ENCODE measurements at regions not wholly inside any gene's neighbourhood (a gene's known extent, or its start where the extent isn't known, plus 50 kb on each side); places are given as distances from the start of the nearest gene placed in this dataset.
A peak's percentile ranks its signal among the peaks of the same experiment; 100 is the strongest.
"Not testable (repeated sequence)": the region's sequence is repeated elsewhere in the genome, so short reads cannot be mapped to it uniquely, and the experiment has no call there.

DNA sequence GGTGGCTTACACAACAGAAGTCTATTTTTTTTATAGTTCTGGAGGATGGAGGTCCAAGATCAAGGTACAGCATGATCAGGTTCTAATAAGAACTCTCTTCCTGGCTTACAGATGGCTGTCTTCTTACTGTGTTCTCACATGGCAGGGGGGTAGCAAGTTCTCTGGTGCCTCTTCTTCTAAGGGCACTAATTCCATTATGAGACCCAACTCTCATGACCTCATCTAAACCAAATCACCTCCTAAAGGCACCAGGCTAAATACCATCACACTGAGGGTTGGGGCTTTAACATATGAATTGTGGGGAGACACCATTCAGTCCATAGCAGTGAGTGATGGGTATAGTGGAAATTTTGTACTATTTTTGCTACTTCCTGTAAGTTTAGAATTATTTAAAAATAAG lies 75.2 kb upstream of the SLC4A7 start:
- no peaks in the 10 kb centered on the region for H3K36me3 Mint-ChIP-seq (ENCODE audit: low read depth)
- no peaks in the 10 kb centered on the region for H3K9me3 Mint-ChIP-seq
- H3K4me1 Mint-ChIP-seq (ENCODE audit: low read depth), result peaks cover 48% of the 10 kb centered on the region
- H3K27me3 Mint-ChIP-seq (ENCODE audit: insufficient read depth), result peaks cover 2% of the 10 kb centered on the region; the same call in 1 of the 2 replicates
- no peak for DNase-seq
- peak overlapping the region; percentile 78 for H3K27ac Mint-ChIP-seq
- TF ChIP-seq, protein P1, sequence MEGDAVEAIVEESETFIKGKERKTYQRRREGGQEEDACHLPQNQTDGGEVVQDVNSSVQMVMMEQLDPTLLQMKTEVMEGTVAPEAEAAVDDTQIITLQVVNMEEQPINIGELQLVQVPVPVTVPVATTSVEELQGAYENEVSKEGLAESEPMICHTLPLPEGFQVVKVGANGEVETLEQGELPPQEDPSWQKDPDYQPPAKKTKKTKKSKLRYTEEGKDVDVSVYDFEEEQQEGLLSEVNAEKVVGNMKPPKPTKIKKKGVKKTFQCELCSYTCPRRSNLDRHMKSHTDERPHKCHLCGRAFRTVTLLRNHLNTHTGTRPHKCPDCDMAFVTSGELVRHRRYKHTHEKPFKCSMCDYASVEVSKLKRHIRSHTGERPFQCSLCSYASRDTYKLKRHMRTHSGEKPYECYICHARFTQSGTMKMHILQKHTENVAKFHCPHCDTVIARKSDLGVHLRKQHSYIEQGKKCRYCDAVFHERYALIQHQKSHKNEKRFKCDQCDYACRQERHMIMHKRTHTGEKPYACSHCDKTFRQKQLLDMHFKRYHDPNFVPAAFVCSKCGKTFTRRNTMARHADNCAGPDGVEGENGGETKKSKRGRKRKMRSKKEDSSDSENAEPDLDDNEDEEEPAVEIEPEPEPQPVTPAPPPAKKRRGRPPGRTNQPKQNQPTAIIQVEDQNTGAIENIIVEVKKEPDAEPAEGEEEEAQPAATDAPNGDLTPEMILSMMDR (IDR thresholded peaks at IDR 0.05), result no peak
- H3K4me3 Mint-ChIP-seq, result no peak overlapping the region

DNA sequence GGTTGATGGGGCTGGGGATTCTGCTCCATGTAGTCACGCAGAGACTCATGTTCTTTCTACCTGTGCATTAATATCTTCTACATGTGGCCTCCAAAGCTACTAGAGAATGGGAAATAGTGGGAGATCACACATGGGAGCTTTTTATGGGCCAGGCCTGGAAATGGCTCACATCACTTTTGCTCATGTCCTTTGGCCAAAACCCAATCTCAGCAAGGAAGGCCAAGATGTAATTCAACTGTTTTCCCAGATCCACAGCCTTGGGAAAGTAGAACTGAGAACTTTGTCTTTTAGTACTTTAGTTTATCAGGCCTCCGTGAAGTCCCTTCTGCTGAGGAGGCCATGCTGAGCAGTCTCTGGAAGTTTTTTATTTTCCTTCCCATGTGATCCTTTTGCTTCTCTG lies 73.2 kb upstream of the SLC4A7 start:
- Mint-ChIP-seq H3K36me3 (ENCODE audit: low read depth) (peaks cover 8% of the 10 kb centered on the region), H3K4me1 (ENCODE audit: low read depth) (peaks cover 67% of the 10 kb centered on the region), H3K27me3 (ENCODE audit: insufficient read depth) (peaks cover 2% of the 10 kb centered on the region; the same call in 1 of the 2 replicates), H3K9me3 (0 out of 2 replicates have a peak, but pooled peaks cover 3% of the 10 kb centered on the region), H3K27ac (peak overlapping the region; percentile 90), H3K4me3 (peak overlapping the region; percentile 42)
- TF ChIP-seq, protein P1 (IDR thresholded peaks at IDR 0.05), result no peak
- DNase-seq, result no peak

DNA sequence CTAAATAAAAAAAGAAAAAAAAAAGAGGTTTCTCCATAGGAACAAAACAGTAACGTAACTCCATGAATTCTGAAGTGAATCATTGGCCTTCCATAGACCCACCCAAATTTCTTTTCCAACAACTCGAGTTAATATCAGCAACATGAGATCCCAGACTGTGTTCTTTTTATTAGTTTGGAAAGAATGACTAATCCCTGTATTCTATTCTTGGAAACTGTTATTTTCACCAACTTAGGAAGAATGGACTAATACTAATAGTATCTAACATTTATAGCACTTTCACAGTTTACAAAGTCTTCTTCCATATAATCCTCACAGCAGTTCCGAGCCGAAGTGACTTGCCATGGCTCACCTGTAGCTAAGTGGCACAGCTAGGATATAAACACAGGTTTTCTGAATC lies 72.7 kb upstream of the SLC4A7 start:
- DNase-seq, result peak; percentile 82
- Mint-ChIP-seq H3K9me3 (0 out of 2 replicates have a peak, but pooled peaks cover 3% of the 10 kb centered on the region), H3K4me1 (ENCODE audit: low read depth) (peaks cover 73% of the 10 kb centered on the region), H3K27ac (peak overlapping the region; percentile 90), H3K36me3 (ENCODE audit: low read depth) (peaks cover 8% of the 10 kb centered on the region), H3K27me3 (ENCODE audit: insufficient read depth) (peaks cover 2% of the 10 kb centered on the region; the same call in 1 of the 2 replicates), H3K4me3 (peak overlapping the region; percentile 42; the same call in 1 of the 2 replicates)
- TF ChIP-seq, protein P1 (IDR thresholded peaks at IDR 0.05), result no peak

DNA sequence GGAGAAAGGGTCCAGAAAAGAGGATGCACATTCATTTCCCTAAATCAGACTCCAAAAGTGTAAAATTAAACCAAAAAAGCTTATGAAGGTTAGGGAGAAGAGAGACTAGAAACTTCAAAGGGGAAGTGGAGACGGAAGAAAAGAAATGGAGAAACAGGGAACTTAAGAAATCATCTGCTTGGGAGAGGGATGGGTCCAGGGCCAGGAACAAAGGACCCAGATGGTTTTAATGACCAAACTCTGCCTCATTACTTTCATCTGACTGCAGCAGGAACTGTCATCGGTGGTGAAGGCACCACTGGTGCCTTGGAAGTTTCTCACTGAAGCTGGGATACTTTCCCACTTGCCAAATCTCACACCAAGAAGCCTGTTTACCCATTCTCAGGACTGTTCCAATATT lies 70.5 kb upstream of the SLC4A7 start:
- Mint-ChIP-seq H3K9me3 (0 out of 2 replicates have a peak, but pooled peaks cover 3% of the 10 kb centered on the region), H3K27me3 (ENCODE audit: insufficient read depth) (peaks cover 2% of the 10 kb centered on the region; the same call in 1 of the 2 replicates), H3K4me1 (ENCODE audit: low read depth) (peaks cover 90% of the 10 kb centered on the region), H3K27ac (peak overlapping the region; percentile 92), H3K36me3 (ENCODE audit: low read depth) (peaks cover 20% of the 10 kb centered on the region), H3K4me3 (no peak overlapping the region; the same call in 1 of the 2 replicates)
- TF ChIP-seq, protein P1 (IDR thresholded peaks at IDR 0.05), result no peak
- DNase-seq, result no peak

DNA sequence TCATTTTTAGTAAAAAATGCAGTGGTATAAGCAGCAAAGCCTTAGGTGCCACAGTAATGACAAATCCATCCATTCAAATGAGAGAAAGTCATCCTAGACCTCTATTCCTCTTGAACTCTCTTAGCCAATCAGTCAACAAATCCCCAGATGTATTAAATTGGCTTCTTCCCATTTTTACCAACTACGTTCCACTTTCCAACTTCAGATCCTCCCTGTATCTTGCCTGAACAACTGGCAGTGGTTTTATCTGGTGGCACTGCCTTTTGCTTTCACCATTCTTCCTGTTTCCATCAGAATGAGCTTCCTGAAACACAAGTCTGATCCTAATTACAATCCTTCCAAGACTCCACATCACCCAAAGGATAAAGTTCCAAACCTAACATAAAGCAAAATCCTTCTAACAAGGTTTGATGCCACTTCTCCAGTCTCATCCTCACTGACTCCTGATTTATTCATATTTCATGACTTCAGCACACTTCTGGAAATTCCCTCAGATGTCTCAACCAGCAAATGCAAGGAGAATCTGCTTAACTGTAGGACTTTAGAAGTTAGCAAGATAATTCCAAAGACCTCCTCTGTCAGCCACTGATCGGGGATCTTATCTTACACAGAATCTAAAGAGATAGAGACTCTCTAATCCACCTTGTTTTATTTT lies 69.8 kb upstream of the SLC4A7 start:
- DNase-seq, result no peak
- Mint-ChIP-seq H3K27me3 (ENCODE audit: insufficient read depth) (peaks cover 2% of the 10 kb centered on the region; the same call in 1 of the 2 replicates), H3K27ac (peak overlapping the region; percentile 92)

DNA sequence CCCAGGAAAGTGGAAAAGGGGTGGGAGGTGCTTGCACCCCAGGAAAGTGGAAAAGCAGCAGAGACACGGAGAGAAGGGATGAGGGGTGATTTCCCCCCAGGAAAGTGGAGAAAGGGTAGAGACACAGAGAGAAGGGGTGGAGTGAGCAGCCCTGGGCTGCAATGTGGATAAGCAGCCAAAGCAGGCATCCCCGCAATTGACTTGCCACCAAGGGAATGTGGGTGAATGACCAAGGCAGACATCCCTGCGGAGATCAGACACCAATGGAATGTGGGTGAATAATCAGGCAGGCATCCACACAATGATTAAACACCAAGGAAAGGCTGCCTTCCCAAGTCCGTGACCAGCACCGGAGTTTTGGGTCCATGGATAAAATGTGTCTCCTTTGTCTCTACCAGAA lies 68.5 kb upstream of the SLC4A7 start:
- peak overlapping the region; percentile 92 for H3K27ac Mint-ChIP-seq
- H3K4me1 Mint-ChIP-seq (ENCODE audit: low read depth), result peaks cover 80% of the 10 kb centered on the region
- DNase-seq, result peak; percentile 91

More for the DNA sequence above, 69.8 kb upstream of the SLC4A7 start:
- TF ChIP-seq, protein P1 (IDR thresholded peaks at IDR 0.05), result no peak
- Mint-ChIP-seq H3K4me3 (peak overlapping the region; percentile 11), H3K36me3 (ENCODE audit: low read depth) (peaks cover 24% of the 10 kb centered on the region), H3K4me1 (ENCODE audit: low read depth) (peaks cover 88% of the 10 kb centered on the region), H3K9me3 (0 out of 2 replicates have a peak, but pooled peaks cover 3% of the 10 kb centered on the region)

DNA sequence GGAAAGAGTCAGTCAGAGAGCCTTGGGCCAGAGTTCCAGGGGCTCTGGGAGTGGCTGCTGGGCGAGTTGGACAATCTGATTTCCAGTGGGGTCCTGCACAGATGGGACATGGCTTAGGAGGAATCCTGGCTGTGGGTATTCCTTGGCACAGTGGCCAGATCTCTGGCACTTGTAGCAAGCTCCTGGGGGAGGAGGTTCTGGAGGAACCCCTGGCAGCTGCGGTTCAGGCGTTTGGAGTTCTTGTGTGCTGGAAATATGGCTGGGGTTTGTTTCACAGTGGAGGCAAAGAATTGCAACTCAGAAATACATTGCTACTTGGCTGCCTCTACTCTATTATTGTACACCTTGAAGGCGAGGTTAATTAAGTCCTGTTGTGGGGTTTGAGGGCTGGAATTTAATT lies 67.2 kb upstream of the SLC4A7 start:
- DNase-seq; H3K9me3 Mint-ChIP-seq; H3K4me3 Mint-ChIP-seq; H3K27me3 Mint-ChIP-seq (ENCODE audit: insufficient read depth): not testable (repeated sequence)
- H3K27ac Mint-ChIP-seq, result peak overlapping the region; percentile 92
- peaks cover 70% of the 10 kb centered on the region for H3K4me1 Mint-ChIP-seq (ENCODE audit: low read depth)
- peaks cover 24% of the 10 kb centered on the region for H3K36me3 Mint-ChIP-seq (ENCODE audit: low read depth)

More for the DNA sequence above, 68.5 kb upstream of the SLC4A7 start:
- Mint-ChIP-seq H3K36me3 (ENCODE audit: low read depth) (peaks cover 24% of the 10 kb centered on the region), H3K4me3 (peak overlapping the region; percentile 65)
- H3K9me3 Mint-ChIP-seq; H3K27me3 Mint-ChIP-seq (ENCODE audit: insufficient read depth): not testable (repeated sequence)

Measured in HFFc6 (cell line).